GM23338 (cell line): ENCODE measurements at regions not wholly inside any gene's neighbourhood (a gene's known extent, or its start where the extent isn't known, plus 50 kb on each side); places are given as distances from the start of the nearest gene placed in this dataset.

Experiments
- ATAC-seq: fragments of 200-7000 bp; cut with Tn5 transposase; 3 replicates; pipeline ENCODE4 v1.9.1; 2020
- DNase-seq: peaks from one replicate; pipeline ENCODE4 v3.0.0-alpha.2; 2015; ENCODE audit warnings: low spot score
- H2AFZ ChIP-seq: fragments of 200-600 bp; sonication (generic); 2 replicates; pipeline ENCODE4 v1.8.0; 2016; ENCODE audit warnings: antibody characterized with exemption, mild to moderate bottlenecking, moderate library complexity
- H3F3A ChIP-seq: fragments of 200-600 bp; sonication (generic); replicated peaks from 2 replicates; pipeline ENCODE4 v1.8.0; 2017; ENCODE audit warnings: antibody characterized with exemption, mixed run types, low read depth
- H3K27ac ChIP-seq: fragments of 200-600 bp; sonication (generic); 2 replicates; pipeline ENCODE4 v1.6.1; 2016; ENCODE audit warnings: low read depth
- H3K27me3 ChIP-seq: fragments of 200-600 bp; sonication (generic); 2 replicates; pipeline ENCODE4 v1.8.0; 2016; ENCODE audit warnings: mild to moderate bottlenecking, mixed run types, moderate library complexity; ENCODE audit not compliant: insufficient read depth
- H3K36me3 ChIP-seq: fragments of 200-600 bp; sonication (generic); 2 replicates; pipeline ENCODE4 v1.8.0; 2016; ENCODE audit warnings: mild to moderate bottlenecking; ENCODE audit not compliant: insufficient read depth
- H3K4me1 ChIP-seq: fragments of 200-600 bp; sonication (generic); 2 replicates; pipeline ENCODE4 v1.8.0; 2016; ENCODE audit warnings: mild to moderate bottlenecking, moderate library complexity; ENCODE audit not compliant: insufficient read depth
- H3K4me2 ChIP-seq: fragments of 200-600 bp; sonication (generic); 2 replicates; pipeline ENCODE4 v1.7.1; 2017; ENCODE audit warnings: mixed run types
- H3K4me3 ChIP-seq: fragments of 200-600 bp; sonication (generic); 2 replicates; pipeline ENCODE4 v1.6.1; 2016; ENCODE audit warnings: mixed run types
- H3K79me2 ChIP-seq: fragments of 200-600 bp; sonication (generic); replicated peaks from 2 replicates; pipeline ENCODE4 v1.8.0; 2017; ENCODE audit warnings: mild to moderate bottlenecking; ENCODE audit not compliant: insufficient read depth
- H3K9me2 ChIP-seq: fragments of 200-600 bp; sonication (generic); 2 replicates; pipeline ENCODE4 v1.8.0; 2017; ENCODE audit not compliant: insufficient read depth
- H4K20me1 ChIP-seq: fragments of 200-600 bp; sonication (generic); replicated peaks from 2 replicates; pipeline ENCODE4 v1.8.0; 2017; ENCODE audit warnings: mild to moderate bottlenecking; ENCODE audit not compliant: insufficient read depth
- H3K27ac Mint-ChIP-seq: 2 replicates; pipeline ENCODE4 v1.8.0; 2020; ENCODE audit warnings: inconsistent platforms, mild to moderate bottlenecking, moderate library complexity, mixed read lengths
- H3K27me3 Mint-ChIP-seq: 3 replicates; pipeline ENCODE4 v1.8.0; 2022; ENCODE audit warnings: low read depth, mild to moderate bottlenecking, moderate library complexity, mixed read lengths, inconsistent platforms; ENCODE audit not compliant: insufficient read depth, poor library complexity
- H3K36me3 Mint-ChIP-seq: 3 replicates; pipeline ENCODE4 v1.8.0; 2021; ENCODE audit warnings: low read depth, mild to moderate bottlenecking, inconsistent platforms, moderate library complexity, mixed read lengths
- H3K4me1 Mint-ChIP-seq: 3 replicates; pipeline ENCODE4 v1.8.0; 2020; ENCODE audit warnings: mild to moderate bottlenecking, inconsistent platforms, mixed read lengths
- H3K4me3 Mint-ChIP-seq: 3 replicates; pipeline ENCODE4 v1.8.0; 2021; ENCODE audit warnings: moderate library complexity, mild to moderate bottlenecking, inconsistent platforms, mixed read lengths
- H3K9me3 Mint-ChIP-seq: 3 replicates; pipeline ENCODE4 v1.8.0; 2020; ENCODE audit warnings: moderate library complexity, mild to moderate bottlenecking, inconsistent platforms, mixed read lengths
- CREB1 ChIP-seq: fragments of 250-450 bp; sonication (Bioruptor Pico); IDR thresholded peaks from 2 replicates; pipeline ENCODE4 v1.5.0; 2020; ENCODE audit warnings: low read depth, mild to moderate bottlenecking, moderate library complexity
- CTCF ChIP-seq, 2 experiments: fragments of 200-600 bp in 1 of 2; sonication (generic) in 1 of 2; conservative IDR thresholded peaks; 2 replicates each; pipeline versions ENCODE4 v1.5.1 to v1.6.1; 2016 to 2017; ENCODE audit warnings: antibody characterized with exemption in 2 of 2, low read depth in 2 of 2, mild to moderate bottlenecking in 2 of 2, moderate library complexity in 1 of 2
- ETS1 ChIP-seq: IDR thresholded peaks from 2 replicates; pipeline ENCODE4 v1.6.1; 2016; ENCODE audit warnings: antibody characterized with exemption
- EZH2 ChIP-seq: fragments of 200-600 bp; sonication (generic); IDR thresholded peaks from one replicate; pipeline ENCODE4 v1.8.0; 2017; ENCODE audit warnings: antibody characterized with exemption, mild to moderate bottlenecking, low read depth; ENCODE audit not compliant: unreplicated experiment
- EZH2phosphoT487 ChIP-seq: fragments of 200-600 bp; sonication (generic); IDR thresholded peaks from one replicate; pipeline ENCODE4 v1.8.1; 2018; ENCODE audit warnings: antibody characterized with exemption; ENCODE audit not compliant: unreplicated experiment
- JUNB ChIP-seq: IDR thresholded peaks from one replicate; pipeline ENCODE4 v1.6.1; 2016; ENCODE audit warnings: antibody characterized with exemption; ENCODE audit not compliant: unreplicated experiment
- NANOG ChIP-seq: IDR thresholded peaks from 2 replicates; pipeline ENCODE4 v1.6.1; 2016; ENCODE audit warnings: antibody characterized with exemption, borderline replicate concordance
- POLR2AphosphoS5 ChIP-seq: IDR thresholded peaks from 2 replicates; pipeline ENCODE4 v1.6.1; 2016; ENCODE audit warnings: antibody characterized with exemption, low read depth
- REST ChIP-seq: IDR thresholded peaks from one replicate; pipeline ENCODE4 v1.6.1; 2018; ENCODE audit warnings: antibody characterized with exemption; ENCODE audit not compliant: unreplicated experiment
- STAT1 ChIP-seq: IDR thresholded peaks from one replicate; pipeline ENCODE4 v1.6.1; 2016; ENCODE audit warnings: antibody characterized with exemption; ENCODE audit not compliant: unreplicated experiment
- ZNF114 ChIP-seq: fragments of 250-450 bp; sonication (Bioruptor Pico); IDR thresholded peaks from 2 replicates; pipeline ENCODE4 v1.5.0; 2020; ENCODE audit warnings: mild to moderate bottlenecking, moderate library complexity
- ZNF331 ChIP-seq: fragments of 250-450 bp; sonication (Bioruptor Pico); IDR thresholded peaks from 2 replicates; pipeline ENCODE4 v1.5.0; 2020; ENCODE audit warnings: low read depth, mild to moderate bottlenecking, moderate library complexity
- ZNF462 ChIP-seq: fragments of 250-450 bp; sonication (Bioruptor Pico); IDR thresholded peaks from 2 replicates; pipeline ENCODE4 v1.5.0; 2020; ENCODE audit warnings: mild to moderate bottlenecking, moderate library complexity

GRCh38 chr1:64404202-64404601, 65.7 kb upstream of the CACHD1 start:
- no peaks in the 10 kb centered on the region for H3K27me3 ChIP-seq
- no peak overlapping the region for H2AFZ ChIP-seq
- H3K4me3 ChIP-seq = no peak overlapping the region
- H3K4me1 ChIP-seq = no peaks in the 10 kb centered on the region
- DNase-seq (no peak), ATAC-seq (no peak)
- Mint-ChIP-seq H3K4me1 (peaks cover 4% of the 10 kb centered on the region; the same call in 1 of the 3 replicates), H3K36me3 (no peaks in the 10 kb centered on the region), H3K27ac (no peak overlapping the region), H3K4me3 (no peak overlapping the region), H3K27me3 (no peaks in the 10 kb centered on the region), H3K9me3 (no peaks in the 10 kb centered on the region)
- no peak overlapping the region for H3K4me2 ChIP-seq
- H3F3A ChIP-seq = no peaks in the 10 kb centered on the region
- H3K36me3 ChIP-seq = no peaks in the 10 kb centered on the region
- no peak overlapping the region for H3K27ac ChIP-seq
- H3K9me2 ChIP-seq = peaks cover 18% of the 10 kb centered on the region
- TF ChIP-seq JUNB = no peak
- TF ChIP-seq ZNF331 (CRISPR knock-in tag) = no peak
- no peak for TF ChIP-seq EZH2
- no peak for TF ChIP-seq REST
- no peak for TF ChIP-seq NANOG
- no peak for TF ChIP-seq ETS1
- no peak for TF ChIP-seq ZNF462 (CRISPR knock-in tag)
- no peak for TF ChIP-seq POLR2AphosphoS5
- TF ChIP-seq EZH2phosphoT487 = no peak
- no peak for TF ChIP-seq ZNF114 (CRISPR knock-in tag)
- TF ChIP-seq STAT1 = no peak
- TF ChIP-seq CTCF (conservative IDR thresholded peaks at IDR 0.05; ENCODE audit: low read depth in 2 of 2) = no peak
- TF ChIP-seq CREB1 (CRISPR knock-in tag) = no peak
- H3K79me2 ChIP-seq = no peaks in the 10 kb centered on the region
- H4K20me1 ChIP-seq = no peaks in the 10 kb centered on the region
